ENCODE measurements at regions not wholly inside any gene's neighbourhood (a gene's known extent, or its start where the extent isn't known, plus 50 kb on each side); places are given as distances from the start of the nearest gene placed in this dataset.

DNA sequence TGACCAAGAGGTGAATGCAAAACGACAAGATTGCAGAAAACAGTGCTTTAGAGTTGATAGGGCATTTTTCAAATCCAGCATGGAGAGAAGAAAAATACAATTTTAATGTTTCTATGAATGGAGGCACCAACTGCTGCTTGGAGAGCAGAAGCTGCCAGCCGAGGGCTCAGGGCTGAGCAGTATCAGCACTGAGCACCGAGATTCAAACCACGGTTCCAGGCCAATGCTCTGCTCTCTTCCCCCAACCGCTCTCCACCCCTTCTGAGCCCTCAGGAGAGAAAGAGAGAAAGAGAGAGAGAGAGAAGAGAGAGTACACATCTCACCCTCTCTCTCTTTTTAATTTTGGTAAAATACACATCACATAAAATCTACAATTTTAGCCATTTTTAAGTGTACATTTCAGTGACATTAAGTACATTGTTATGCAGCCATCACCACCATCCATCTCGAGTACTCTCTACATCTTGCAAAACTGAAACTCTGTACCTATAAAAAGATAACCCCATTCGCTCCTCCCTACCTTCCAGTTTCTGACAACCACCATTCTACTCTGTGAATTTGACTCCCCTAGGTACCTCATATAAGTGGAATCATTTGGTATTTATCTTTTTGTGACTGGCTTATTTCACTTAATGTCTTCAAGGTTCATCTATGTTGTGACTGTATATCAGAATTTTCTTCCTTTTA lies 333.3 kb downstream of the MIAT start:
- no peak for DNase-seq (ENCODE audit: low read depth)
- TF ChIP-seq, protein P1, sequence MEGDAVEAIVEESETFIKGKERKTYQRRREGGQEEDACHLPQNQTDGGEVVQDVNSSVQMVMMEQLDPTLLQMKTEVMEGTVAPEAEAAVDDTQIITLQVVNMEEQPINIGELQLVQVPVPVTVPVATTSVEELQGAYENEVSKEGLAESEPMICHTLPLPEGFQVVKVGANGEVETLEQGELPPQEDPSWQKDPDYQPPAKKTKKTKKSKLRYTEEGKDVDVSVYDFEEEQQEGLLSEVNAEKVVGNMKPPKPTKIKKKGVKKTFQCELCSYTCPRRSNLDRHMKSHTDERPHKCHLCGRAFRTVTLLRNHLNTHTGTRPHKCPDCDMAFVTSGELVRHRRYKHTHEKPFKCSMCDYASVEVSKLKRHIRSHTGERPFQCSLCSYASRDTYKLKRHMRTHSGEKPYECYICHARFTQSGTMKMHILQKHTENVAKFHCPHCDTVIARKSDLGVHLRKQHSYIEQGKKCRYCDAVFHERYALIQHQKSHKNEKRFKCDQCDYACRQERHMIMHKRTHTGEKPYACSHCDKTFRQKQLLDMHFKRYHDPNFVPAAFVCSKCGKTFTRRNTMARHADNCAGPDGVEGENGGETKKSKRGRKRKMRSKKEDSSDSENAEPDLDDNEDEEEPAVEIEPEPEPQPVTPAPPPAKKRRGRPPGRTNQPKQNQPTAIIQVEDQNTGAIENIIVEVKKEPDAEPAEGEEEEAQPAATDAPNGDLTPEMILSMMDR (conservative IDR thresholded peaks at IDR 0.05; ENCODE audit: low read depth, low read length): no peak
- no peak overlapping the region for H3K4me3 ChIP-seq (ENCODE audit: low read length)

DNA sequence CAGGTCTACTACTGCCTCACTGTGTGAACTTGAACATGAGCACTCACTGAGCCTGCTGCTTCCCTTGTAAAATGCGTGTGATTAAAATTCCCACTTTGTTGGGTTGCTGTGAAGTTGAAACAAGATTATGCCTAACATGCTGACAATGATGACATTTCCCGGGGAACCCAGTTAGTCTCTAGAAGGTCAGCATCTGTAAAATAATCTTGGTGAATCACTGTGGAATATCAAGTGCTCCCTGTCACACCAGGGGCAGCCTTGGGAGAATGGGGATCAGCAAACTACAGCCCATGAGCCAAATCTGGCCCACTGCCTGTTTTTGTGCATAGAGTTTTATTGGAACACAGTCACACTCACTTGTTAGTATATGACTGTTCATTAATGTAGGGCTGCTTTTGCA lies 335.2 kb downstream of the MIAT start:
- H3K4me3 ChIP-seq (ENCODE audit: low read length): no peak overlapping the region
- TF ChIP-seq, protein P1 (conservative IDR thresholded peaks at IDR 0.05; ENCODE audit: low read depth, low read length): no peak
- DNase-seq (ENCODE audit: low read depth): no peak

DNA sequence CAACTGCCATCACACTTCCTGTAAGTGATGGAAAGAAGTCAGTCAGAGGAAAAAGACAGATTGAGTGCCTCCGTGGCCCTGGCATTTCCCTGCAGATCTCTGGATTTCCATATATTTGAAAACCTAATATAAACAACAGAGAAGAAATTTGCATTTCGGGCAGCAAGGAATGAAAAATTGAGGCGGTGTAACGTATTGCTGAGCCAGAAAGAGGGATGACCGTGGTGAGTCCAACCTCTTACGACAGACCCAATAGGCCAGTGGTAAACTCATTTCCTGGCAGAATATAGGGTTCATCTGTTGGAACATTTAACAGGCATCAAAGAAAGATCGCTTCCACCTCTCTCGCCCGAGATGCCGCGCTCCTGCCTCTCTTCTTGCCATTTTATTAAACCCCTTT lies 336.5 kb downstream of the MIAT start:
- DNase-seq (ENCODE audit: low read depth): no peak
- TF ChIP-seq, protein P1 (conservative IDR thresholded peaks at IDR 0.05; ENCODE audit: low read depth, low read length): no peak
- H3K4me3 ChIP-seq (ENCODE audit: low read length): no peak overlapping the region

DNA sequence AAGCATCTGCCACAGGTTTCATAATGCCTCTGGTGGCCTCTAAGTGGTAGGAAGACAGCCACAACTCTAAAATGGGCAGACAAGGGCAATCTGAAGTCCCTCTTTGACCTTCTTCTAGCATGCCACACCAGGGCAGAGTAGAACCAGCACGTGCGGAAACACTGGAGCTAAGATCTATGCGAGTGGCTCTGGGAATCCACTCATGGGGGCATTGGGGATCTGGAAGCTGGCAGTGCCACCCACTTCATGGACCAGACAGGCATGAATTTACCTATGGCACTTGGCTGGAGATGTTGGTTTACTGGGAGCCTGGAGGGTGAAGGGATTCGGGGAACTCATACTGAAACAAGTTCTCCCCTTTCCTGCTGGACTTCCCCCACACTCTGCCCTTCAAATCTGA lies 337.4 kb downstream of the MIAT start:
- DNase-seq (ENCODE audit: low read depth): no peak
- no peak overlapping the region for H3K4me3 ChIP-seq (ENCODE audit: low read length)
- TF ChIP-seq, protein P1 (conservative IDR thresholded peaks at IDR 0.05; ENCODE audit: low read depth, low read length): no peak

DNA sequence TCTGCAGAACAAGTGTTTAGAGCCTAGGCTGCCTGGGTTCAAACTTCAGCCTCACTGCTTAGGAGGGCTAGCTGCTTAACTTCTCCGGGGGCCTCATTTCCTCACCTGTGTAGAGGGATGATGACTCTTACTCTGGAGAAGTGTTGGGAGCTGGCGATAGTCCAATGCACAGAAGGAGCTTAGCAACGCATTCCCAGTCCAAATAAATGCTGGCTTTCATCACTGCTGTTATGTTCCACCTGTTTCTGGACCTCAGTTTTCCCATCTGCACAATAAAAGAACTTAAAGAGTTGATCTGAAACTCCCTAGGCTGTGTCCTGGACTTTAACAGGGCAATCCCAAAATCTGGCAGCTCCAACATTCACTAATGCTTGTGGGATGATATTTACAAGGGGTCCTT lies 337.8 kb downstream of the MIAT start:
- no peak for DNase-seq (ENCODE audit: low read depth)
- no peak overlapping the region for H3K4me3 ChIP-seq (ENCODE audit: low read length)
- TF ChIP-seq, protein P1 (conservative IDR thresholded peaks at IDR 0.05; ENCODE audit: low read depth, low read length): no peak

DNA sequence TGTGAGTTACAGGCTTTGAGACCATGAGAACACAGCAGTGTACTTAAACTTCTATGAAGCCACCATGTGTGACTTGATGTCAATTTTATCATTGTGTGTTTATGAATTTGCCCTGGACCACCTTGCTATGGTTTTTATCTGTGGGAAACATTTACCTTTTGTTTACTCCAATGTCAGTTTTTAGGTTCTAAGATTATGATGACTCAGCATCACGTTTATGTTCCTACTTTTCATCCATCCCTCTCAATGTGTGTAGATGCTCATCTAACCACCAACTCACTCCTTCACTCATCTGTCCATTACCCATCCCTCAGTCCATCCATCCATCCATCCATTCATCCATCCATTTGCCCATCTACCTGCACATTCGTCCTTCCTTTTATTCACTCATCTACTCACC lies 338.8 kb downstream of the MIAT start:
- DNase-seq (ENCODE audit: low read depth): no peak
- H3K4me3 ChIP-seq (ENCODE audit: low read length): no peak overlapping the region
- TF ChIP-seq, protein P1 (conservative IDR thresholded peaks at IDR 0.05; ENCODE audit: low read depth, low read length): no peak

DNA sequence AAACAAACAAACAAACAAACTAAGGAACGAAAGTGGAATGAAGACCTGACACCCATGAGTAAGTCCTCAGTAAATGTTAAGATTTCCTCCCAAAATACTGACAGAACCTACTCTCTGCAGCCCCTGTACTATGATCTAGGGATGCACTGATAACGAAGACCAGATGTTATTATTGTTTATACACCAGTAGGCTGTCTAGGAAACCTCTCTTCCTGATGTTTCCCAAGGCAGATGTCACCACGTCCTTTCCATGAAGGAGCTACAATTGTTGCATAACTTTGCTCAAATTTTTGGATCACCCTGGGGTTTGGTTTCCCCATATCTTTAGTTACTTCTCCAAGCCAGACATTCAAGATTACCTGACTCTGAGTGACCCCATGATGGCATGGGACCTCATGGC lies 340.7 kb downstream of the MIAT start:
- no peak for DNase-seq (ENCODE audit: low read depth)
- TF ChIP-seq, protein P1 (conservative IDR thresholded peaks at IDR 0.05; ENCODE audit: low read depth, low read length): no peak
- H3K4me3 ChIP-seq (ENCODE audit: low read length): no peak overlapping the region
